Loucy (cell line): ENCODE measurements at regions not wholly inside any gene's neighbourhood (a gene's known extent, or its start where the extent isn't known, plus 50 kb on each side); places are given as distances from the start of the nearest gene placed in this dataset.

Source experiments
- EZH2phosphoT487 ChIP-seq: fragments of 200-600 bp; IDR thresholded peaks from 2 replicates; pipeline ENCODE4 v1.6.1; 2018; ENCODE audit warnings: antibody characterized with exemption, mild to moderate bottlenecking, moderate library complexity, borderline replicate concordance
- TF ChIP-seq, protein P1 (sequence below): fragments of 200-600 bp; sonication (generic); conservative IDR thresholded peaks from 2 replicates; pipeline ENCODE4 v1.5.1; 2014; ENCODE audit warnings: mild to moderate bottlenecking, antibody characterized with exemption, low read length

DNA sequence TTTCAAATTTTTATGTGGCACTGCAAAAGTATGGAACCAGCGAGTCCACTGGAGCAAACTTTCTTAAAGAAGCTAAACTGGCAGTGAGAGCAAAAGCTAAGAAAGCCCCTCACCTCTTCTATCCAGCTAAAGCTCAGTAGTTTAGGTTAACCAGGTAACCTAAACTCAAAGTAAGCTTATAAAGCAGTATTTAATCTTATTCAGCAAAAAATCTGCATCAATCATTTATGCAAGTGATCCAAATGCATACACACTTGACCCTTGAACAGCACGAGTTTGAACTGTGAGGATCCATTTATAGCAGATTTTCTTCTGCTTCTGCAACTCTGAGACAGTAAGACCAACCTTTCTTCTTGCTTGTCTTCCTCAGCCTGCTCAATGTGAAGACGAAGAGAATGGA lies 363.8 kb upstream of the CDH18 start:
- TF ChIP-seq EZH2phosphoT487, result no peak
- TF ChIP-seq, protein P1, sequence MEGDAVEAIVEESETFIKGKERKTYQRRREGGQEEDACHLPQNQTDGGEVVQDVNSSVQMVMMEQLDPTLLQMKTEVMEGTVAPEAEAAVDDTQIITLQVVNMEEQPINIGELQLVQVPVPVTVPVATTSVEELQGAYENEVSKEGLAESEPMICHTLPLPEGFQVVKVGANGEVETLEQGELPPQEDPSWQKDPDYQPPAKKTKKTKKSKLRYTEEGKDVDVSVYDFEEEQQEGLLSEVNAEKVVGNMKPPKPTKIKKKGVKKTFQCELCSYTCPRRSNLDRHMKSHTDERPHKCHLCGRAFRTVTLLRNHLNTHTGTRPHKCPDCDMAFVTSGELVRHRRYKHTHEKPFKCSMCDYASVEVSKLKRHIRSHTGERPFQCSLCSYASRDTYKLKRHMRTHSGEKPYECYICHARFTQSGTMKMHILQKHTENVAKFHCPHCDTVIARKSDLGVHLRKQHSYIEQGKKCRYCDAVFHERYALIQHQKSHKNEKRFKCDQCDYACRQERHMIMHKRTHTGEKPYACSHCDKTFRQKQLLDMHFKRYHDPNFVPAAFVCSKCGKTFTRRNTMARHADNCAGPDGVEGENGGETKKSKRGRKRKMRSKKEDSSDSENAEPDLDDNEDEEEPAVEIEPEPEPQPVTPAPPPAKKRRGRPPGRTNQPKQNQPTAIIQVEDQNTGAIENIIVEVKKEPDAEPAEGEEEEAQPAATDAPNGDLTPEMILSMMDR, result no peak
